ENCODE measurements at regions not wholly inside any gene's neighbourhood (a gene's known extent, or its start where the extent isn't known, plus 50 kb on each side); places are given as distances from the start of the nearest gene placed in this dataset.

DNA sequence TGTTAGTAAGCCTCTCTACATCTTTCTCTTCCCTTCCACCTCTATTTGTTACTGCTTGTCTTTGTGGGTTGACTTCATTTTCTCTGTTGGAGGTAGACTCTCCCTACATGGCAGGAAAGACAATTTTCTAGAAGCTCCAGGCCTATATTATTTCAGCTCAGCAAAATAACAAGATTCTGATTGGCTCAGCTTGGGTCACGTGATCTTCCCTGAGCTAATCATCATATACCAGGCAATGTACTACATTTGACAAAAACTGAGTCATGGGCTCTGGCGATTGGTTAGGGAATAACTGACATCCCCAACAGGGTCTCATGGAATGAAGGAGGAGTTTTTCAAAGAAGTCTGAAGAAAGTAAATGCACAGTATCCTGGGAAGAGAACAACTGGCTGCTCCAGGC is 65.6 kb upstream of the NR3C1 start:
- TF ChIP-seq, protein P1, sequence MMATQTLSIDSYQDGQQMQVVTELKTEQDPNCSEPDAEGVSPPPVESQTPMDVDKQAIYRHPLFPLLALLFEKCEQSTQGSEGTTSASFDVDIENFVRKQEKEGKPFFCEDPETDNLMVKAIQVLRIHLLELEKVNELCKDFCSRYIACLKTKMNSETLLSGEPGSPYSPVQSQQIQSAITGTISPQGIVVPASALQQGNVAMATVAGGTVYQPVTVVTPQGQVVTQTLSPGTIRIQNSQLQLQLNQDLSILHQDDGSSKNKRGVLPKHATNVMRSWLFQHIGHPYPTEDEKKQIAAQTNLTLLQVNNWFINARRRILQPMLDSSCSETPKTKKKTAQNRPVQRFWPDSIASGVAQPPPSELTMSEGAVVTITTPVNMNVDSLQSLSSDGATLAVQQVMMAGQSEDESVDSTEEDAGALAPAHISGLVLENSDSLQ (IDR thresholded peaks at IDR 0.05) = no peak
- TF ChIP-seq TARDBP (IDR thresholded peaks at IDR 0.05) (no peak), LEF1 (IDR thresholded peaks at IDR 0.05; ENCODE audit: borderline replicate concordance) (no peak), SUZ12 (IDR thresholded peaks at IDR 0.05) (no peak), FOXK2 (IDR thresholded peaks at IDR 0.05) (no peak), NFRKB (IDR thresholded peaks at IDR 0.05) (no peak), ELF4 (IDR thresholded peaks at IDR 0.05) (no peak), BHLHE40 (IDR thresholded peaks at IDR 0.05; ENCODE audit: borderline replicate concordance) (no peak), L3MBTL2 (conservative IDR thresholded peaks at IDR 0.05) (no peak)
